Superior temporal gyrus (tissue), 1 donor: ENCODE measurements at regions not wholly inside any gene's neighbourhood (a gene's known extent, or its start where the extent isn't known, plus 50 kb on each side); places are given as distances from the start of the nearest gene placed in this dataset.

Experiments used
- DNase-seq: peaks from one replicate; pipeline ENCODE4 v3.0.0-alpha.2; 2016; ENCODE audit errors: extremely low spot score

DNA sequence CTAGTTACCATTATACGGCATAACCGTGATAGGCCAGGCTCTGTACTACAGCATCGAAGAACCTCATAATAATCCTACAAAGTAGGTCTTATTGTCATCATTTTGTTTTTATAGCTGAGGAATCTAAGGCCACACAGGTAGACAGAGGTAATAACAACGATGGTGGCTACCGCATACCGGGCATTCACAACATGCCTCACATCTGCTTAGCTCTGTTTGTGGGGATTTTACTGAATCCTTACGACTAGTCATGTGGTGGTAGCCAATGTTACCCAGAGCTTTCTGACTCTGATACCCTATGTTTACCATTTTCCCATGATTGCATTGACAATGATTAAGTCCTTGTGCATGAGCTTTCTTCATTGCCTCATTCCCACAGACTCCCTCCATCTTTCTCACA, 269.4 kb downstream of the TCF7L2 start:
- DNase-seq: no peak

GRCh38 chr10:113221756-113222168, 271.7 kb downstream of the TCF7L2 start:
- no peak for DNase-seq

- no peak for DNase-seq
Measured at GRCh38 chr10:113222207-113222606, 272.2 kb downstream of the TCF7L2 start.

GRCh38 chr10:113225364-113225763, 275.3 kb downstream of the TCF7L2 start:
- DNase-seq: no peak

DNA sequence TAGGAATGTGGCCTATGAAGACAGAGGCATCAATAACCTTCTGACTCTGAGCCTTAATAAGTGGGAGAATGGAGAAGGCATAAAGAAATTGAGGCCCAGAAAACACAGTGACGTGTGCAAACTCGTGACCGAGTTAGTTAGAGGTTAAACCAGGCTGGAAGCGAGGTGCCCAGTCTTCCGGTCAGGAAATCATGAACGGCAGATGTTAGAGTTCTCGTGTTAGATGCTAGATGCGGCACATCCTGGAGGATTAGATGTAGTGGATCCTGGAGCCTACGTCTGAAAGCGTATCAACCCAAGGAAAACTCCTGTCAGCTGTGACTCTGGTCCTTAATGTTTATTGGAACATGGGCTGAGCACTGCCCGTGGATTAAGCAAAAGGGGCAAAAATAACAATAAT, 275.9 kb downstream of the TCF7L2 start:
- no peak for DNase-seq

DNA sequence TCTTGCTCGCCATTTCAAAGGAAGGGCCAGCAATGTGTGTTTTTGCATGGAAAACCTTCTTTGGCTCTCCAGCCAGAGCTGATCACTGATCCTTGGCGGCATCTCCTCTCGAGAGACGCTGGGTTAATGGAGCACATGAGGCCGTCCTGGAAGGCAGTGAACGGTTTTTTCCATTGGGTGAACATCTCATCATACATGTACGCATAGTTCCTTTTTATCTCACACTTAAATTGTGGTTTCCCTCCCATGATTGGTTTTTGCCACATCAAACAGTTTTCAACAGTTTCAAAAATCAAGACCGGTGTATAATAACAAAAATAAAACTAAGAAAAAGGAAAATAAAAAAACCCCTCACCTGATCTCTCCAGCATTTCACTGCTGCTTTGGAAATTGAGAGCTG, 276.4 kb downstream of the TCF7L2 start:
- no peak for DNase-seq

GRCh38 chr10:113226831-113227445, 276.9 kb downstream of the TCF7L2 start:
- DNase-seq: no peak

DNA sequence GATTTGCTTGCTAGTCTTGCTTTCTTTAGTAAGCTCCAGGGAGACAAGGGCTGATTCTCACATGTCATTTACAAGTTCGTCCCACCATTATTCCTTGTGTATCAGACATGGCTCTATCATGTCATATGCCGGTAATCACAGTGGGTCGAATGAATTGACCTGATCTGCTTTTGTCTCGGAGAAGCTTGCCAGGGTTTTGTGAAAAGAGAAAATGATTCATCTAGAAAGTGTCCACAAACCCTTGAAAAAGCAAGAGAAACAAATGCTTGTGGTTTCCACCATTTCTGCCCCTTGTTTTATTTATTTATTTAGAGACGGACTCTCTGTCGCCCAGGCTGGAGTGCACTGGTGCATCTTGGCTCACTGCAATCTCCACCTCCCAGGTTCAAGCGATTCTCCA, 278.5 kb downstream of the TCF7L2 start:
- no peak for DNase-seq

GRCh38 chr10:113230011-113230610, 280.1 kb downstream of the TCF7L2 start:
- DNase-seq: no peak

DNA sequence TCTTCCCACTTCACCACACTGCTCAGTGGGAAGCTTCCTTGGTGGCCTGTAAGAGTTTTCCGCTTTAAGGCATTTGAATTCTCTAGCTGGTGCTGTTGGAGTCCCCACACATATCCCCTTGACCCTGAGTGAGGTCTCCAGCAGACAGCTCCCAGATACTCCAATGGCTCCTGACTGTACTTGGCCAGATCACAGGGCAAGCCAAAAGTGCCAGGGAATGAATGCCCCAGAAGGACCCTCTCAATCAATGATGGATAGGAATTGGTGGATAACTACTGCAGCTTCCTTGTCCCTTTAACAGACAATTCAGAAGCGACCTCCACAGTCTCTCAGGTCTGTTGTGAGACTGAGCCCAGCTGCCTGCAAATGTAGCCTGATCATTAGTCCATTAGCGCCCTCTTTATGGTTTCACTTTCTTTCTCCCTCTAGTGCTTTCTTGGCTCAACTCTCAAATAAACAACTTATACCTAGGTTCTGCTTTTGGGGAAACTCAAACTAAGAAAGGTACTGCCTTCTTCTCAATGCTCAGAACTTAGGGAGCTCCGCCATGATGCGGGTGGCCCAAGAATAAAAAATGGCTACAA, 283.0 kb downstream of the TCF7L2 start:
- DNase-seq: no peak

DNA sequence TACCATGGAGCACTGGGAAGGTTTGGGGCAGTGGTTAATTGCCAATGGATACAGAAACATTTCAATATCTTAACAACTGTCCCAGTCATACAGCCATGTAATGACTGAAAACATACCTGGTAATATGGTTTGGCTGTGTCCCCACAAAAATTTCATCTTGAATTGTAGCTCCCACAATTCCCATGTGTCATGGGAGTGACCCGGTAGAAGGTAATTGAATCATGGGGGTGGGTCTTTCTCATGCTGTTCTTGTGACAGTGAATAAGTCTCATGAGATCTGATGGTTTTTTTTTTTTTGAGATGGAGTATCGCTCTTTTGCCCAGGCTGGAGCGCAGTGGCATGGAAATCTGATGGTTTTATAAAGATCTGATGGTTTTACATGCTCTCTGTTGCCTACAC, 284.4 kb downstream of the TCF7L2 start:
- no peak for DNase-seq

GRCh38 chr10:113235508-113235907, 285.5 kb downstream of the TCF7L2 start:
- DNase-seq: no peak

DNA sequence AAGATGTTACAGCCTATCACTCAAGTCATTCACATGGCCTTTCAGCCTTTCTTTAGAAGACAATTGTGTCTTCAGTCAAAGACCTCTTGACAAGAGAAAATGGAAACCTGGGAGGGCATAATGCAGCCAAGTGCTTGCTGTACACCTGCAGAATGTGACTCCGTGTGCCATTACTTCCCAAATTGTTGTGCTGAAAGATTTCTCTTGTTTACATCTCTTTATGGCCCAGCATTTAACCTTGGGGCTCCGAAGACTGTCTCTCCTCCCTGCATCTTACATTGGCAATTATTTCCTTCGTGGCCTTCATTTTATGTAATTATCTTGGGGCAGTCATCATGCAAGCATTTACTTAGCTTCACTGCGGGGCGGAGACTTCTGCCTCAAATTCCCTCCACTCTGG, 287.0 kb downstream of the TCF7L2 start:
- DNase-seq: no peak

DNA sequence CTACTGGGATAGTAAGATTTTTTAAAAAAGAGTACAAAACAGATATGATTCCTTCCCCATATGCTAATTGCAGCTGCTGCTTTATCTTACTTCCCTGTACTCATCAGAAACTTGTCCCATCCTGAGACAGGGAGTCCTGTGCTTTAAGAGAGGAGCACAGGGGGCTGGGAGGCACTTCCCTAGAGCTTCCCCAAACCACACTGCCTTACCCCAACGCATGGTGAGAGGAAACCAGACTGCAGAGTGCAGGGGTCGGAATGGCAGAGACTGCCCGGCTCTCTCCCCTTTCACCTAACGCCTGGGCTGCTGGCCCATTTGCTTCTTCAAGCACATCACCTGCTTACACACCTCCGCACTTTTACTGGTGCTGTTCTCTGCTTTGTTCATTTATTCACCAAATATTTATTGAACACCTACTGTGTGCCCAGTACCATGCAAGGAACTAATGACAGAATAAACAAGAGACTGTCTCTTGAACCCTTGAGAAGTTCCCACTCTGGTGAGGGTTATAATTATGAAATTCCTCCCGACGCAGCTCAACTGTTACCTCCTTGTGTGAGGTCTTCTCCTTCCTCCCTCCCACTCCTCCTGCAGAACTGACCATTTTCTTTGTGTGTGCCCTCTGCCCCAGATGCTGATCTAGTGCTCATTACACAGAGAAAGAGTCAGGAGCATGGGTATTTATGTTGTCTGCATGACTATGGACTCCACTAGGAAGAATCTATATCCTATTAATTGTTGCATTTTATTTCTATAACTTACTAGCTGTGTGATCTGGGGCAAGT, 289.7 kb downstream of the TCF7L2 start:
- DNase-seq: no peak

- DNase-seq: no peak
Measured at GRCh38 chr10:113240736-113241135, 290.7 kb downstream of the TCF7L2 start.

GRCh38 chr10:113241599-113242360, 291.7 kb downstream of the TCF7L2 start:
- DNase-seq: no peak

DNA sequence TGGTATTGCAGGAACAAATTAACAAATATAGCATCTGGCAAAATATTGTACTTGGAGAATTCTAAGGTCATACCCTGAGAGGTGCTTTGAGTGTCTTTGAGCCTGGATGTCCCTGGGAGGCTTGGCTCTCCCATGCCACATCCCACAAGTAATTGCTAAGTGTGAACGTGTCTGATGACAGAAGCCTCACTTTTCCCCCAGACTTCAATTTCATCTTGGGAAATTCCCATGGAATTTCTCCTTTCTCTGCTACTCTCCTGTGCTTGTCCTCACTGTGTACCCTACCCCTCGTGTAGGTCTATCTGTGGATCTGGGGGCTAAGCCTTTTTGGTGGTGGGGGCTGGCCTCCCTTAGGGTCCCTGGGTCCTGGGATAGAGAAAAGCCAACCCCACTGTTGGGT, 293.3 kb downstream of the TCF7L2 start:
- DNase-seq: no peak

GRCh38 chr10:113244750-113245149, 294.7 kb downstream of the TCF7L2 start:
- no peak for DNase-seq

DNA sequence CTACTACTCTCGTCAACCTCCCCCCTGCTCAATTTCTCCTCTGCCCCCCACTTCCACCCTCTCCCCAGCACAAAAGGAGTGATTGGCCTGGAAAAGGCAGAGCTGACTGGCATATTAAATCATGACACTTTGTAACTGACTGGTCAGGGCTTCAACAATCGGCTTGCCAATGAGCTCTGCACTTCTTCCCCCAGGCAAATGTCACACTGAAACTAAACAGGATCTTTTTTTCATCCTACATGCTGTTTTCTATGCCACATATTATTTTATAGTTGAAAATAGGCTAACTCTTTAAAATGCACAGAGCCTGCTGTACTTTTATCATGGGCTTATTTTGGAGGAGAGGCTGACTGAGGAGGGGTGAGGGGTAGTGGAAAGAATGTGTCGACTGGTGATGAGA, 295.2 kb downstream of the TCF7L2 start:
- DNase-seq: no peak

DNA sequence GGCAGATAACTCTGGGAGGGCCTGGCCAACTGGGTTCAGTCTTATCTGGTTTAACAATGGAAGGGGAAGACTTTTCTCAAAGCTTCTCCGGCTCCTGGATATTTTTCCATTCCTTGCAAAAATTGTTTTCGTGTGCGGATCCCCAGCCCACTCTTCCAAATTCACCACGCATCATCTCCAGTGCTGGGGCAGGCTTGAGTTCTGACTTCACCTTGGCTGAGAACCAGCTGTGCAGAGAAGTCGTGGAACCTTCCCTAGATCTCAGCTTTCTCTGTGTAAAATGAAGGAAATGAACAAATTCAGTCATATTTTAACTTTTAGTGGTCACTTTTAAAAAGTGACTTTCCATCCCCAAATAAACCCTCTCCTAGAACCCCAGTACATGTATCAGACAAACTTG, 297.0 kb downstream of the TCF7L2 start:
- DNase-seq: no peak

DNA sequence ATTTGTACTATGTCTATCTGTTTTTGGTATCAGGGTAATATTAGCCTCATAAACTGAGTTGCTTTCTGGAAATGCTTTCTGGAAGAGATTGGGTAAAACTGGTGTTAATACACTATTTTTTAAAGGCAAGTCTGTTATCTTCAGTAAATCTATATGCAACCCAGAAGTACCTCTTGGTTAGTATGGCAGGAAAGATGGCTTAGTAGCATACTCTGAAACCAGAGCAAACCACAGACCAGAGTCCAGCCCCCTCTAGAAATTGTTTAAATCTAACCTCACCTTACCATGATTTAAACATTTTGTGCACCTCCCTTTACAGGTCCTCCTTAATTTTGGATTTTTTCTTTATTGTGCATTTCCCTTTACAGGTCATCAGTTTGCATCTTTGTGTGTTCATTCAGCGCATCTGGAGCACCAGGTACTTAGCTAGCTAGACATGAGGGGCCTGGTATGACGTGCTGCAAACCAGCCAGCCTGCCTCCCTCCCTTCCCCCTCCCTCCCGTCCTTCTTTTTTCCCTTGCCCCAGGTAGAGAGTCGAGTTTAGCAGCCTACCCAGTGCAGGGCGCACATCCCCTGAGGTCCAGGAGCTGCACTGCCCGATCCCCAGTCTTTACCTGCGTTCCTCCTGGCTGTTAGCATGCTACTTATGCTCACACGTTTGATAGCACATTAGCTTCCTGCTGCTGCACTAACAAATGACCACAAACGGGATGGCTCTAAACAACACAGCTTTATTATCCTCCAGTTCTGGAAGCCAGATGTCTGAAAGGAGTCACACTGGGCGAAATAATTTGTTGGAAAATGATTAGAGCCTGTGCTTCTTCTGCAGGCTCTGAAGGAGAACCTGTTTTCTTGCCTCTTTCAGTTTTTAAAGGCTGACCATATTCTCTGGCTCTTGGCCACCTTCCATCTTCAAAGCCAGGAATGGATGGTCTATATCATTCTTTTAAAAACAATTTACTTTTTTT, 299.9 kb upstream of the HABP2 start:
- no peak for DNase-seq
